COLO829 (cell line): ENCODE measurements at regions not wholly inside any gene's neighbourhood (a gene's known extent, or its start where the extent isn't known, plus 50 kb on each side); places are given as distances from the start of the nearest gene placed in this dataset.

Experiments used
- DNase-seq: peaks from one replicate; pipeline ENCODE4 v3.0.0; 2012; ENCODE audit warnings: low spot score

DNA sequence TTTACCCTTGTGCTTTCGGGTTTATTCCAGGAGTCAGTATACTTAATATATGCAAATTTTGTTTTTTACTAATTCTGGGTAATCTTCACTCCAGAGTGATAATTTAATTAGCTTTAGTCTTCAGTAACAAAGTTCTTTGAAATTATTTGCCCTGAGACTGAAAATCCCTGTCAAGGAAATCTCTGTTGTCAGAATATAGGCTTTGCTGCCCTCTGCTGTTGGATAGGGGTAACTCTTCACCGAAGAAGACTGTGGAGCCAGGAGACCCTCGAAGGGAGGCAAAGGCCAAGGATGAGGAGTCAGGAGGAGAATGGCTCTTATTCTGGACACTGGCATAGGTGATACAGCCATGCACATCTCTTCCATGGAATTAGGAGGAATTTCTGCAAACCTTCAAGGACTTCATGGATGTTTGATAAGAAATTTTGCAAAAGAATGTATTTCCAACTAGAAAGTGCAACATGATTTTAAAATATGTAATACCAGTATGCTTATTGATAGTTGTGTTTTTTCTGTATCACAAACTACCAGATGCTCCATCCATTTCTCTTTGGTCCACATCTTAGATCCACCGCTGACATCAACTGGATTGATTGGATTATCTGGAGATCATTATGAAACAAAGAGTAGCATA is 182.3 kb downstream of the RDH14 start:
- peak; percentile 57 for DNase-seq

GRCh38 chr2:18376936-18377335 is 183.5 kb downstream of the RDH14 start:
- DNase-seq, result no peak

DNA sequence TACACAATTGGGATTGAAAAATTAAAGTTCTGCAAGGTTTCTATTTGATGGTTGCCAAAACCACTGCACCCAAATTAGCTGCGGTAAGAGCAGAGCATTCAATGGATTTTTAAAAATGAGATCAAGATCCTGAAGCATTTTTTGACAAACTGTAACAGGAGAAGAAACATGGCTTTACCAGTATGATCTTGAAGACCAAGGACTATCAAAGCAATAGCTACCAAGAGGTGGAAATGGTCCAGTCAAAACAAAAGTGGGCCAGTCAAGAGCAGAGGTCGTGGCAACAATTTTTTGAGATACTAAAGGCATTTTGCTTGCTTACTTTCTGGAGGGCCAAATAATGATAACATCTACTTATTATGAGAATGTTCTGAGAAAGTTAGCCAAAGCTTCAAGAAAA is 186.8 kb downstream of the RDH14 start:
- DNase-seq, result no peak

GRCh38 chr2:18373081-18373480 is 187.4 kb downstream of the RDH14 start:
- DNase-seq, result no peak

- DNase-seq, result no peak
These were observed 187.8 kb downstream of the RDH14 start for GRCh38 chr2:18372641-18373040.

- no peak for DNase-seq
These were observed 190.7 kb downstream of the RDH14 start for GRCh38 chr2:18369760-18370159.

DNA sequence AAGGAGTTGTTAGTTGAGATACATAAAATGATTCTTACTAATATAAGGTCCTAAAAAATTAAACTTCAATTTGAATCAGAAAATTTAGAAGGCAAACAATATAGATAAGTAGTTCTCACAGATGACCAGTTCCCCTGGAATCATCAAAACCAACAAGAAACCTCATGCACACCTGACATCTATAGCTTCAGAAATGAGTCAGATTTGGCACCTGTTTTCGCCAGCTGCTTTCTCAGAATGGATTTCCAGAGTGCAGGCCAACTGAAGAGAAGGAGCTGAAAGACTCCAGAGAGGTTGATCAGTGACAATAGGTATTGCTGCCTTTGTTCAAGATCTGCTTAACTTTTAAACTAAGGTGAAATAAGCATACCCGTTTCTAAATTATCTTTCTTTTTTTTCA is 192.4 kb downstream of the RDH14 start:
- DNase-seq, result no peak

- no peak for DNase-seq
These were observed 195.1 kb downstream of the RDH14 start for GRCh38 chr2:18365342-18365741.

DNA sequence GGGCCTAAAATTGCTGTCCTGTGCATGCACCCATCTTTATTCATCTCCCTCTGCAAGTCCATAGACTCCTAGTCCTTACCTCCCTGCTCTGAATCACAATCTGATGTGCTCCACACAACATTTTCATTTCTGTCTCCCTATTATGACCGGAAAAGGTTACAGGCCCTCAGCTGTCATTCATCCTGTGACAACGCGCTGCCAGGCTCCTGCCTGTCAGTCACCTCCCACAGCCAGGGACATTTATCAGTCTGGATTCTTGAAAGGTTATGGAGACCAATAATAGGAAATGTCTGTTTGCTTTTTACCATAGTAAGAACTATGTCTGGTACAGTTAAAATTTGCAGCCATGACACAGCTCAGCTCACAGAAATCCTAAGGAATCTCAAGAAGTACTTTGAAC is 197.1 kb downstream of the RDH14 start:
- DNase-seq, result no peak

- DNase-seq, result no peak
These were observed 197.8 kb downstream of the RDH14 start for GRCh38 chr2:18362696-18363095.

DNA sequence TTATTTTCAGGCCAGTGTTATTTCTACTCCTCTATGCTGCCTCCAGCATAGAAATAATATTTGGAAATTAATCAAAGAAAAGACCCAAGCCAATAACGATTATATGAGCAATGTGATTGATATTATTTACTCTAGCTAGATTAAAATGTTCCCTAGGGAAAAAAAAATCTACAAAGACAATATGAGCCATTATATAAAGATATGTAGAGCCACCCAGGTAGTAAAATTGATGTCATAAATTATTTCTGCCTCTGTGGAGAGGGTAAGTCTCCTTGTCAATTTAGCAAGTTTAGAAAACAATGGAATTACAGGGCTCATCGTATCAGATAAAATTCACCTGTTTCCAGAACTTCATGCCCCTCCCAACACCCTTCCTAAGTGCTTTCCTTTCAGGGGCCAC is 202.9 kb downstream of the RDH14 start:
- DNase-seq, result no peak

DNA sequence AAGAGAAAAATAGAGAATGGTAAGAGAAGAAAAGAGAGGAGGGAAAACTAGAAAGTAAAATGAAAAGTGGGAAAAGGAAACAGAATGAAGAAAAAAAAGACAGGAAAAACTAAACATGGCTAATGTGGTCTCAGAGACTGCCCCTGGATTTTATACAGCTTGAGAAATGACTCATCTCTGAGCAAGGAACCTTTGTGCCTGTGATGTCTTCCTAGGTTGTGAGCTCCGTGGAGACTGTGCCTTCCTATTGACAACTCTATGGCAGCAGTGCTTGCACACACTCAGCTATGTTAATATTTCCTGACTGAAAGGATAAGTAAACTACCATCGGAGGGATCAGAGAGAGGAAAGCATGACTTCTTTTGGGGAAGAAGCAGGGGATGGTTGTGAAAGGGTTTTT is 203.8 kb downstream of the RDH14 start:
- DNase-seq, result no peak

- no peak for DNase-seq
These were observed 211.0 kb downstream of the RDH14 start for GRCh38 chr2:18349421-18349820.

- DNase-seq, result no peak
These were observed 213.6 kb downstream of the RDH14 start for GRCh38 chr2:18346874-18347273.

GRCh38 chr2:18346344-18346743 is 214.1 kb downstream of the RDH14 start:
- DNase-seq, result no peak

- no peak for DNase-seq
These were observed 214.6 kb downstream of the RDH14 start for GRCh38 chr2:18345848-18346247.

DNA sequence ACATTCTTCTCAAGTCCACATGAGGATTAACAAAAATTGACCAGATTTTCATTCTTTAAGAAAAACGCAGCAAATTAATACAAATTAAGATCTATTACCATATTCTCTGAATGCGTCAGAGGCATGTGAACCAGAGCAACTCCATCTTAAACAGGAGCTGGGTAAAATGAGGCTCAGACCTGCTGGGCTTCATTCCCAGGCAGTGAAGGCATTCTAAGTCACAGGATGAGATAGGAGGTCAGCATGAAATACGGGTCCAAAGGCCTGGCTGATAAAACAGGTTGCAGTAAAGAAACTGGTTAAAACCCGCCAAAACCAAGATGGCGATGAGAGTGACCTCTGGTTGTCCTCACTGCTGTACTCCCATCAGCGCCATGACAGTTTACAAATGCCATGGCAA is 217.6 kb downstream of the RDH14 start:
- no peak for DNase-seq

GRCh38 chr2:18339326-18339725 is 221.1 kb downstream of the RDH14 start:
- DNase-seq, result no peak

DNA sequence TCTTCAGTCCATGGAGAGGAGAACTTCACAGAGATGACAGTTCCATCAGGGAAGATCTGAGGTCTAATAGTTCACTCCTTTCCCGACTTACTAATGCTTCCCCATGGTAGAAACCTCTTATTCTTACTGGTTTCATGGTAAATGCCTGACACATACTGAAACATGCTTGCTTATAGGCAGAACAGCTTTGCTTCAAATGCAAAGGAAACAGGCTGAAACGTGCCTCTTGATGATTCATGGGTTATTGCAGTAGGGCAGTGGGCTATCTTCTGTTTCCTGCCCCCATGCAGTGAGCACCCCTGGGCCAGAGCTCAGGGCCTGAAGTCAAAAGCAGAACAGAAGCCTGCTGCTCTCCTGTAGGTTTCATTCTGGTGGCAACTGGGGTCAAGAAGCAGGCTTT is 223.5 kb downstream of the RDH14 start:
- no peak for DNase-seq

- DNase-seq, result no peak
These were observed 228.0 kb downstream of the RDH14 start for GRCh38 chr2:18332477-18332876.

DNA sequence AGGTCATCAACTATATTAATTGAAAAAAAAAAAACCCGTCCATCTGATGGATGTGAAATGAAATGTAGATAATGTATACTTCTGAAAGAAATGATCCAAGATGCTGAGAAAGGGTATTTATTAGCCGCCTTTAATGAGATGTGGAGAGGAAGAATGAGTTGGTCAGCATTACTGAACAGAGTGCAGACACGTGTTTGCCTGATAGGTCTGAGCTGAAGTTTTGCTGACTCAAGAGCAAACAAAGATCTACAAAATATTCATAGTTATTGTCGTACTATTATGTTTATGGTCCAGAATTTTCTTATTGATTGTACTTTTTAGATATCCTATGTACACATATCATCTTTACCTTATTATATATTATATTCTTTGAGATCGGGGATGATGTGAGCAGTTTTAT is 235.3 kb downstream of the RDH14 start:
- DNase-seq, result no peak

DNA sequence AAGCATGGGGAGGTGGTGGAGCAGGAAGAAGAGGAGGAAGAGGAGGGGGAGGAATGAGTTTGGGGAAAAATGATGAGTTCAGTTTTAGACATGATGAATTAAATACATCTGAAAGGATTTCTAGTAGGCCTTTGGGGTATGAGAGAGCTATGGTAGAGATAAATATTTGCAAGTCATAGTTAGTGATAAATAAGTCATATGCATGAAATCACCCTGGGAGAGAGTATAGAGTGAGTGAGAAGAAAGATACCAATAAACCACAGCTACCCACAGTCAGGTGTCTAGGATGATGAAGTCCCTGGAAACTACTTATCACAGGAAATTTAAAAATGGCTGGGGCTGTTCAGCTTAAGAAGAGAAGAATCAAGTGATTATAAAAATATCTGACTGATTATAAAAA is 240.5 kb downstream of the RDH14 start:
- no peak for DNase-seq

DNA sequence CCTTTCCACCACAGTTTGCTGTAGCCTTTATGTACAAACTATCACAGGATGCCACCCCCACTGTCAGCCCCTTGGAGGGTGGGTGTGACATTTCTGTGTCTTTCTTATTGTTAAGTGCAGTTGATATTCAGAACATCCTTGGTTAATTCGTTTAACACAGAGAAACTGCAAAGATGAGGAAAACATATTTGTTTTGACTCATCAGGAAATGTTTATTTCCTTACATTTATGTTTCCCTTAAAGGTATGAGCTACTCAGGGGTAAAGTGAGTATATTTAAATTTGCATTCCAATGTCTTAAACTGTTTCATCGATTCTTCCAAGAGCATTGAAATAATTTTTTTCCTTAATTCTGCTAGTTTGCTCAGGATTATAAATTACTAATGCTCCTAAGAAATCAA is 243.4 kb downstream of the RDH14 start:
- no peak for DNase-seq

DNA sequence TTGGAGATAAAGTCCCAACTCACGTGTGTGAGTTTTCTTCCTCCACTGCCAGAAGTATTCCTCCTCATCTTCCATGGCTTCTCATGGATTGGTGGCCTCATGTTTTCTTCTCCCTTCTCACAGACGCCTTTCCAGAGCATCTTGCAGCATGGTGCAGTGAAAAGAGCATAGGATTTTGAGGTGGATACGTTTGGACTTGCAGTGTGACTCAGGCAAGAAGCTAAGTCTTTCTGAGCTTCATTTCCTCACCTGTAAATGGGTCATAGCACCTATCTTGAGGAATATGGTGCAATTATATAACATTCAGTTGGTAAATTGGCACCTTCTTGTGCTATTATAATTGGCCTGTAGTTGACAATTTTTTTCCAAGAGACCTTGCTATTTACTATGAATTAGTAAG is 247.6 kb downstream of the RDH14 start:
- DNase-seq, result no peak
